ENCODE measurements at regions not wholly inside any gene's neighbourhood (a gene's known extent, or its start where the extent isn't known, plus 50 kb on each side); places are given as distances from the start of the nearest gene placed in this dataset.

- DNase-seq = no peak
Measured at GRCh38 chr2:172370821-172371455, 56.4 kb upstream of the ITGA6 start.

GRCh38 chr2:172372436-172372835 lies 55.0 kb upstream of the ITGA6 start:
- DNase-seq = no peak

GRCh38 chr2:172373076-172373475 lies 54.3 kb upstream of the ITGA6 start:
- DNase-seq = no peak

GRCh38 chr2:172373766-172374165 lies 53.6 kb upstream of the ITGA6 start:
- DNase-seq = no peak

GRCh38 chr2:172374318-172375240 lies 52.8 kb upstream of the ITGA6 start:
- DNase-seq = no peak

- no peak for DNase-seq
Measured at GRCh38 chr2:172375251-172375650, 52.1 kb upstream of the ITGA6 start.

GRCh38 chr2:172376016-172376415 lies 51.4 kb upstream of the ITGA6 start:
- no peak for DNase-seq

GRCh38 chr2:172376505-172377125 lies 50.8 kb upstream of the ITGA6 start:
- DNase-seq = no peak

- no peak for DNase-seq
Measured at GRCh38 chr2:172377408-172377807, 50.0 kb upstream of the ITGA6 start.

All from NCI-H187 (cell line).